ENCODE measurements at regions not wholly inside any gene's neighbourhood (a gene's known extent, or its start where the extent isn't known, plus 50 kb on each side); places are given as distances from the start of the nearest gene placed in this dataset.

GRCh38 chrX:150200820-150201287 lies 162.3 kb upstream of the MAMLD1 start:
- peak overlapping the region; percentile 83 for H3K27ac Mint-ChIP-seq (ENCODE audit: unreplicated experiment)
- no peak overlapping the region for H3K4me3 Mint-ChIP-seq (ENCODE audit: unreplicated experiment)
- no peaks in the 10 kb centered on the region for H3K36me3 Mint-ChIP-seq (ENCODE audit: unreplicated experiment)
- DNase-seq (ENCODE audit: extremely low spot score, unreplicated experiment): peak; percentile 90
- peaks cover 40% of the 10 kb centered on the region for H3K4me1 Mint-ChIP-seq (ENCODE audit: unreplicated experiment)
- H3K27me3 Mint-ChIP-seq (ENCODE audit: unreplicated experiment): no peaks in the 10 kb centered on the region
- peaks cover 5% of the 10 kb centered on the region for H3K9me3 Mint-ChIP-seq (ENCODE audit: unreplicated experiment)
- no peak for TF ChIP-seq CTCF (IDR thresholded peaks at IDR 0.05)

GRCh38 chrX:150201391-150201790 lies 161.7 kb upstream of the MAMLD1 start:
- Mint-ChIP-seq H3K4me1 (ENCODE audit: unreplicated experiment) (peaks cover 40% of the 10 kb centered on the region), H3K27ac (ENCODE audit: unreplicated experiment) (peak overlapping the region; percentile 83), H3K27me3 (ENCODE audit: unreplicated experiment) (no peaks in the 10 kb centered on the region), H3K36me3 (ENCODE audit: unreplicated experiment) (no peaks in the 10 kb centered on the region), H3K4me3 (ENCODE audit: unreplicated experiment) (no peak overlapping the region), H3K9me3 (ENCODE audit: unreplicated experiment) (peaks cover 5% of the 10 kb centered on the region)
- DNase-seq (ENCODE audit: extremely low spot score, unreplicated experiment): peak; percentile 81
- TF ChIP-seq CTCF (IDR thresholded peaks at IDR 0.05): no peak

- Mint-ChIP-seq H3K9me3 (ENCODE audit: unreplicated experiment) (peaks cover 5% of the 10 kb centered on the region), H3K4me1 (ENCODE audit: unreplicated experiment) (peaks cover 41% of the 10 kb centered on the region), H3K4me3 (ENCODE audit: unreplicated experiment) (no peak overlapping the region), H3K27ac (ENCODE audit: unreplicated experiment) (no peak overlapping the region), H3K36me3 (ENCODE audit: unreplicated experiment) (no peaks in the 10 kb centered on the region), H3K27me3 (ENCODE audit: unreplicated experiment) (no peaks in the 10 kb centered on the region)
- no peak for DNase-seq (ENCODE audit: extremely low spot score, unreplicated experiment)
- no peak for TF ChIP-seq CTCF (IDR thresholded peaks at IDR 0.05)
Measured at GRCh38 chrX:150201841-150202240, 161.3 kb upstream of the MAMLD1 start.

- no peaks in the 10 kb centered on the region for H3K36me3 Mint-ChIP-seq (ENCODE audit: unreplicated experiment)
- H3K27ac Mint-ChIP-seq (ENCODE audit: unreplicated experiment): peak overlapping the region; percentile 50
- no peak overlapping the region for H3K4me3 Mint-ChIP-seq (ENCODE audit: unreplicated experiment)
- no peaks in the 10 kb centered on the region for H3K27me3 Mint-ChIP-seq (ENCODE audit: unreplicated experiment)
- peaks cover 43% of the 10 kb centered on the region for H3K4me1 Mint-ChIP-seq (ENCODE audit: unreplicated experiment)
- peaks cover 5% of the 10 kb centered on the region for H3K9me3 Mint-ChIP-seq (ENCODE audit: unreplicated experiment)
- no peak for DNase-seq (ENCODE audit: extremely low spot score, unreplicated experiment)
- TF ChIP-seq CTCF (IDR thresholded peaks at IDR 0.05): no peak
Measured at GRCh38 chrX:150202641-150203247, 160.4 kb upstream of the MAMLD1 start.

GRCh38 chrX:150203248-150203645 lies 159.9 kb upstream of the MAMLD1 start:
- no peak for DNase-seq (ENCODE audit: extremely low spot score, unreplicated experiment)

More at GRCh38 chrX:150203248-150203645, 159.9 kb upstream of the MAMLD1 start:
- Mint-ChIP-seq H3K27me3 (ENCODE audit: unreplicated experiment) (no peaks in the 10 kb centered on the region), H3K36me3 (ENCODE audit: unreplicated experiment) (no peaks in the 10 kb centered on the region), H3K4me1 (ENCODE audit: unreplicated experiment) (peaks cover 43% of the 10 kb centered on the region), H3K9me3 (ENCODE audit: unreplicated experiment) (peaks cover 5% of the 10 kb centered on the region), H3K4me3 (ENCODE audit: unreplicated experiment) (no peak overlapping the region), H3K27ac (ENCODE audit: unreplicated experiment) (no peak overlapping the region)
- no peak for TF ChIP-seq CTCF (IDR thresholded peaks at IDR 0.05)
